ENCODE measurements at regions not wholly inside any gene's neighbourhood (a gene's known extent, or its start where the extent isn't known, plus 50 kb on each side); places are given as distances from the start of the nearest gene placed in this dataset.

GRCh38 chr2:240329778-240330177 lies 105.7 kb upstream of the GPC1 start (continued):
- TF ChIP-seq ZBTB4 (CRISPR knock-in tag; IDR thresholded peaks at IDR 0.05) = no peak
- no peak for TF ChIP-seq SREBF1 (IDR thresholded peaks at IDR 0.05; ENCODE audit: low read length)
- no peak for TF ChIP-seq RFX5 (IDR thresholded peaks at IDR 0.05; ENCODE audit: low read depth, low read length)

- no peaks in the 10 kb centered on the region for H3K79me2 ChIP-seq (ENCODE audit: control insufficient read depth, insufficient read depth, low read length)
- BruUV-seq (replicated peaks) = no TSS peak
- H3K4me3 ChIP-seq = no peak overlapping the region
- ChIA-PET SMC1A (ENCODE audit: uncharacterized antibody, unreplicated experiment) (no interaction called here), RAD21 (ENCODE audit: unreplicated experiment) (no interaction called here), CTCF (interaction anchor here (0.5 kb wide), 1 partner anchor 27 kb away, joined by 3 read pairs; no protein-coding TSS in a partner anchor), POLR2A (no interaction called here)
- in situ Hi-C loops (cut with MboI) (no loop called here), intact Hi-C loops (cut with micrococcal nuclease; ENCODE audit: unreplicated experiment) (no loop called here)
- no peaks in the 10 kb centered on the region for H4K20me1 ChIP-seq (ENCODE audit: control insufficient read depth, insufficient read depth)
- no peaks in the 10 kb centered on the region for H3K9me3 ChIP-seq (replicated peaks; ENCODE audit: control insufficient read depth, insufficient read depth, low read length)
- H3K4me2 ChIP-seq (ENCODE audit: control insufficient read depth, insufficient read depth) = no peak overlapping the region
- WGBS (ENCODE audit: insufficient coverage, insufficient replicate concordance, low lambda C conversion rate, missing lambda C conversion rate) = 43% methylated on average over 7 of the region's 7 CpGs
- no peak overlapping the region for H2AFZ ChIP-seq (ENCODE audit: control insufficient read depth, low read depth, low read length)
- H3K4me1 ChIP-seq (ENCODE audit: control insufficient read depth, insufficient read depth, low read length) = no peaks in the 10 kb centered on the region
- H3K27me3 ChIP-seq (replicated peaks in 1 of 2; ENCODE audit: control insufficient read depth in 2 of 2, insufficient read depth in 2 of 2, low read length in 1 of 2) = peaks cover 0 to 1% of the 10 kb centered on the region in 2 experiments; a peak in 2 of 4 replicates
- no peak overlapping the region for H3K9ac ChIP-seq (ENCODE audit: control insufficient read depth, insufficient read depth, low read length)
- no peak overlapping the region for H3K27ac ChIP-seq (ENCODE audit: control insufficient read depth, insufficient read depth)
- DNase-seq (ENCODE audit: low read depth, low spot score) = no peak
- FAIRE-seq = no peak
- no peaks in the 10 kb centered on the region for H3K36me3 ChIP-seq (ENCODE audit: control insufficient read depth in 2 of 2, insufficient read depth in 2 of 2, low read length in 1 of 2)
- no peak for ATAC-seq
- no peak for TF ChIP-seq RUNX3 (IDR thresholded peaks at IDR 0.05; ENCODE audit: low read length)
- TF ChIP-seq REST (IDR thresholded peaks at IDR 0.05; ENCODE audit: low read depth, low read length) = no peak
- no peak for TF ChIP-seq HSF1 (IDR thresholded peaks at IDR 0.05; ENCODE audit: low read depth, low read length)
- TF ChIP-seq CEBPB (IDR thresholded peaks at IDR 0.05; ENCODE audit: borderline replicate concordance in 1 of 2, low read depth in 2 of 2, low read length in 2 of 2) = no peak
- no peak for TF ChIP-seq IRF3 (IDR thresholded peaks at IDR 0.05)
- TF ChIP-seq CTCF (IDR thresholded peaks at IDR 0.05 in 2 of 3, conservative IDR thresholded peaks at IDR 0.05 in 1 of 3; ENCODE audit: control insufficient read depth in 2 of 3, extremely low read depth in 1 of 3, insufficient read depth in 1 of 3, low read depth in 3 of 3, low read length in 3 of 3) = no peak
- no peak for TF ChIP-seq ZBED1 (IDR thresholded peaks at IDR 0.05; ENCODE audit: borderline replicate concordance)
Measured at GRCh38 chr2:240333985-240334384, 101.5 kb upstream of the GPC1 start.

All from GM12878 (cell line).